ENCODE measurements at regions not wholly inside any gene's neighbourhood (a gene's known extent, or its start where the extent isn't known, plus 50 kb on each side); places are given as distances from the start of the nearest gene placed in this dataset.

GRCh38 chr10:118950190-118950680, 79.3 kb upstream of the NANOS1 start:
- TF ChIP-seq POLR2AphosphoS5 (IDR thresholded peaks at IDR 0.05; ENCODE audit: low read depth, low read length) = no peak
- no peak for TF ChIP-seq CTCF (IDR thresholded peaks at IDR 0.05; ENCODE audit: control extremely low read depth in 1 of 3, insufficient read depth in 1 of 3, low read depth in 1 of 3, low read length in 3 of 3)
- TF ChIP-seq ATF3 (IDR thresholded peaks at IDR 0.05; ENCODE audit: insufficient read depth, low read depth, low read length) = no peak
- TF ChIP-seq EZH2 (IDR thresholded peaks at IDR 0.05; ENCODE audit: low read depth, low read length, severe bottlenecking) = no peak

Measured in H1 (cell line).